Smooth muscle cell (in vitro differentiated cells): ENCODE measurements at regions not wholly inside any gene's neighbourhood (a gene's known extent, or its start where the extent isn't known, plus 50 kb on each side); places are given as distances from the start of the nearest gene placed in this dataset.
A peak's percentile ranks its signal among the peaks of the same experiment; 100 is the strongest.

Source experiments
- DNase-seq: peaks from one replicate; lab custom pipeline; 2025; ENCODE audit not compliant: unreplicated experiment; lab: John Stamatoyannopoulos, UW
- H2AFZ ChIP-seq: fragments of 200-600 bp; sonication (generic); 2 replicates; pipeline ENCODE4 v1.6.0; 2016; ENCODE audit warnings: antibody characterized with exemption, low read depth, mild to moderate bottlenecking
- H3F3A ChIP-seq: fragments of 200-600 bp; sonication (generic); 2 replicates; pipeline ENCODE4 v1.6.0; 2017; ENCODE audit warnings: antibody characterized with exemption, low read depth
- H3K27ac ChIP-seq: fragments of 200-600 bp; sonication (generic); 2 replicates; pipeline ENCODE4 v1.5.1; 2016; ENCODE audit warnings: low read depth, mild to moderate bottlenecking
- H3K27me3 ChIP-seq: fragments of 200-600 bp; sonication (generic); 2 replicates; pipeline ENCODE4 v1.6.1; 2016; ENCODE audit warnings: low read depth, mild to moderate bottlenecking
- H3K36me3 ChIP-seq: fragments of 200-600 bp; sonication (generic); 2 replicates; pipeline ENCODE4 v1.5.1; 2016; ENCODE audit warnings: low read depth
- H3K4me1 ChIP-seq: fragments of 200-600 bp; sonication (generic); 2 replicates; pipeline ENCODE4 v1.5.1; 2016; ENCODE audit warnings: low read depth
- H3K4me2 ChIP-seq: fragments of 200-600 bp; sonication (generic); 2 replicates; pipeline ENCODE4 v1.6.0; 2016; ENCODE audit warnings: mild to moderate bottlenecking
- H3K4me3 ChIP-seq: fragments of 200-600 bp; sonication (generic); 2 replicates; pipeline ENCODE4 v1.5.1; 2016; ENCODE audit warnings: mild to moderate bottlenecking
- H3K79me2 ChIP-seq: fragments of 200-600 bp; sonication (generic); 2 replicates; pipeline ENCODE4 v1.6.0; 2016; ENCODE audit warnings: low read depth, mild to moderate bottlenecking
- H3K9ac ChIP-seq: fragments of 200-600 bp; sonication (generic); 2 replicates; pipeline ENCODE4 v1.6.0; 2016; ENCODE audit warnings: low read depth
- H3K9me3 ChIP-seq: fragments of 200-600 bp; sonication (generic); replicated peaks from 2 replicates; pipeline ENCODE4 v1.5.1; 2016; ENCODE audit warnings: low read depth
- H4K20me1 ChIP-seq: fragments of 200-600 bp; sonication (generic); 2 replicates; pipeline ENCODE4 v1.6.0; 2016; ENCODE audit warnings: low read depth
- WGBS: methylation state at CpG from one replicate; pipeline ENCODE4 v1.1.7; 2016; ENCODE audit warnings: low lambda C conversion rate; 5-methylcytosine and 5-hydroxymethylcytosine counted together
- TF ChIP-seq, protein P1 (sequence below): fragments of 200-600 bp; sonication (generic); IDR thresholded peaks from 2 replicates; pipeline ENCODE4 v1.5.1; 2017; ENCODE audit warnings: borderline replicate concordance, mild to moderate bottlenecking, antibody characterized with exemption; ENCODE audit not compliant: insufficient read depth, poor library complexity, severe bottlenecking

GRCh38 chr14:46734286-46734685, 82.7 kb upstream of the RPL10L start:
- DNase-seq, result no peak
- Histone ChIP-seq H3K9ac (no peak overlapping the region), H3K4me1 (no peaks in the 10 kb centered on the region), H3K27me3 (no peaks in the 10 kb centered on the region), H3K4me3 (peak overlapping the region; percentile 13), H4K20me1 (no peaks in the 10 kb centered on the region), H3K36me3 (no peaks in the 10 kb centered on the region), H3K27ac (no peak overlapping the region), H3F3A (no peaks in the 10 kb centered on the region), H3K4me2 (no peak overlapping the region), H2AFZ (no peak overlapping the region), H3K79me2 (no peaks in the 10 kb centered on the region), H3K9me3 (no peaks in the 10 kb centered on the region)
- WGBS, result 83% methylated on average over 4 of the region's 4 CpGs
- TF ChIP-seq, protein P1, sequence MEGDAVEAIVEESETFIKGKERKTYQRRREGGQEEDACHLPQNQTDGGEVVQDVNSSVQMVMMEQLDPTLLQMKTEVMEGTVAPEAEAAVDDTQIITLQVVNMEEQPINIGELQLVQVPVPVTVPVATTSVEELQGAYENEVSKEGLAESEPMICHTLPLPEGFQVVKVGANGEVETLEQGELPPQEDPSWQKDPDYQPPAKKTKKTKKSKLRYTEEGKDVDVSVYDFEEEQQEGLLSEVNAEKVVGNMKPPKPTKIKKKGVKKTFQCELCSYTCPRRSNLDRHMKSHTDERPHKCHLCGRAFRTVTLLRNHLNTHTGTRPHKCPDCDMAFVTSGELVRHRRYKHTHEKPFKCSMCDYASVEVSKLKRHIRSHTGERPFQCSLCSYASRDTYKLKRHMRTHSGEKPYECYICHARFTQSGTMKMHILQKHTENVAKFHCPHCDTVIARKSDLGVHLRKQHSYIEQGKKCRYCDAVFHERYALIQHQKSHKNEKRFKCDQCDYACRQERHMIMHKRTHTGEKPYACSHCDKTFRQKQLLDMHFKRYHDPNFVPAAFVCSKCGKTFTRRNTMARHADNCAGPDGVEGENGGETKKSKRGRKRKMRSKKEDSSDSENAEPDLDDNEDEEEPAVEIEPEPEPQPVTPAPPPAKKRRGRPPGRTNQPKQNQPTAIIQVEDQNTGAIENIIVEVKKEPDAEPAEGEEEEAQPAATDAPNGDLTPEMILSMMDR, result no peak

GRCh38 chr14:46717211-46717610, 65.6 kb upstream of the RPL10L start:
- no peak overlapping the region for H2AFZ ChIP-seq
- 87% methylated on average over 3 of the region's 3 CpGs for WGBS
- no peaks in the 10 kb centered on the region for H3K4me1 ChIP-seq
- no peaks in the 10 kb centered on the region for H4K20me1 ChIP-seq
- H3K4me3 ChIP-seq, result no peak overlapping the region
- H3K36me3 ChIP-seq, result no peaks in the 10 kb centered on the region
- H3K27ac ChIP-seq, result no peak overlapping the region
- TF ChIP-seq, protein P1, result no peak
- no peaks in the 10 kb centered on the region for H3F3A ChIP-seq
- H3K9ac ChIP-seq, result no peak overlapping the region
- H3K79me2 ChIP-seq, result no peaks in the 10 kb centered on the region
- no peaks in the 10 kb centered on the region for H3K9me3 ChIP-seq
- DNase-seq, result no peak
- H3K4me2 ChIP-seq, result no peak overlapping the region
- no peaks in the 10 kb centered on the region for H3K27me3 ChIP-seq
